ENCODE measurements at regions not wholly inside any gene's neighbourhood (a gene's known extent, or its start where the extent isn't known, plus 50 kb on each side); places are given as distances from the start of the nearest gene placed in this dataset.

DNA sequence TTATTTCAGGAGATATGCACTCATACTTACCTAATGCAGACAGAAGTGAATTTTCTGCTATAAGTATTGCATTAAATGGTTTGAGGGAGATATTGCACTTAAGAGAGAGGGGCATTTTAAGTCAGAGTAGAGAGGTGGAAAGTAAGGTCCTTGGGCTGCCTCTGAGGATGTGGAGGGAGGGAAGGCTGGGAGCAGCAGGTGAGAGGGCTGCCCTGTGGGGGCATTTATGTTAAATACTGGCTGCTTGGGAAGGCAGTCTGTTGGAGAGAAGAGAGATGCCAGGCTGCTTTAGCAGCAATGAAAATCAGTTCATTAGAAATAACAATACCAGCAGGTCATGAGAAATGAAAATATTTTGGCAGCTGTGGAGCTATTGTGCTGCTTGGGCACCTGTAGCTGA is 576.2 kb upstream of the HS6ST1 start (continued):
- TF ChIP-seq KAT7 (CRISPR knock-in tag; IDR thresholded peaks at IDR 0.05; ENCODE audit: borderline replicate concordance) (no peak), ZNF671 (CRISPR knock-in tag; IDR thresholded peaks at IDR 0.05) (no peak), CBFB (CRISPR knock-in tag; IDR thresholded peaks at IDR 0.05; ENCODE audit: low read depth) (no peak), ZBTB43 (CRISPR knock-in tag; IDR thresholded peaks at IDR 0.05) (no peak), SMAD3 (CRISPR knock-in tag; IDR thresholded peaks at IDR 0.05; ENCODE audit: borderline replicate concordance) (no peak), NFATC4 (CRISPR knock-in tag; IDR thresholded peaks at IDR 0.05) (no peak)
- TF ChIP-seq, protein P1, sequence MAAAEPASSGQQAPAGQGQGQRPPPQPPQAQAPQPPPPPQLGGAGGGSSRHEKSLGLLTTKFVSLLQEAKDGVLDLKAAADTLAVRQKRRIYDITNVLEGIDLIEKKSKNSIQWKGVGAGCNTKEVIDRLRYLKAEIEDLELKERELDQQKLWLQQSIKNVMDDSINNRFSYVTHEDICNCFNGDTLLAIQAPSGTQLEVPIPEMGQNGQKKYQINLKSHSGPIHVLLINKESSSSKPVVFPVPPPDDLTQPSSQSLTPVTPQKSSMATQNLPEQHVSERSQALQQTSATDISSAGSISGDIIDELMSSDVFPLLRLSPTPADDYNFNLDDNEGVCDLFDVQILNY (CRISPR knock-in tag; IDR thresholded peaks at IDR 0.05) = no peak
- TF ChIP-seq, protein P2, sequence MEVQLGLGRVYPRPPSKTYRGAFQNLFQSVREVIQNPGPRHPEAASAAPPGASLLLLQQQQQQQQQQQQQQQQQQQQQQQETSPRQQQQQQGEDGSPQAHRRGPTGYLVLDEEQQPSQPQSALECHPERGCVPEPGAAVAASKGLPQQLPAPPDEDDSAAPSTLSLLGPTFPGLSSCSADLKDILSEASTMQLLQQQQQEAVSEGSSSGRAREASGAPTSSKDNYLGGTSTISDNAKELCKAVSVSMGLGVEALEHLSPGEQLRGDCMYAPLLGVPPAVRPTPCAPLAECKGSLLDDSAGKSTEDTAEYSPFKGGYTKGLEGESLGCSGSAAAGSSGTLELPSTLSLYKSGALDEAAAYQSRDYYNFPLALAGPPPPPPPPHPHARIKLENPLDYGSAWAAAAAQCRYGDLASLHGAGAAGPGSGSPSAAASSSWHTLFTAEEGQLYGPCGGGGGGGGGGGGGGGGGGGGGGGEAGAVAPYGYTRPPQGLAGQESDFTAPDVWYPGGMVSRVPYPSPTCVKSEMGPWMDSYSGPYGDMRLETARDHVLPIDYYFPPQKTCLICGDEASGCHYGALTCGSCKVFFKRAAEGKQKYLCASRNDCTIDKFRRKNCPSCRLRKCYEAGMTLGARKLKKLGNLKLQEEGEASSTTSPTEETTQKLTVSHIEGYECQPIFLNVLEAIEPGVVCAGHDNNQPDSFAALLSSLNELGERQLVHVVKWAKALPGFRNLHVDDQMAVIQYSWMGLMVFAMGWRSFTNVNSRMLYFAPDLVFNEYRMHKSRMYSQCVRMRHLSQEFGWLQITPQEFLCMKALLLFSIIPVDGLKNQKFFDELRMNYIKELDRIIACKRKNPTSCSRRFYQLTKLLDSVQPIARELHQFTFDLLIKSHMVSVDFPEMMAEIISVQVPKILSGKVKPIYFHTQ (CRISPR knock-in tag; IDR thresholded peaks at IDR 0.05) = no peak
- TF ChIP-seq, protein P3, sequence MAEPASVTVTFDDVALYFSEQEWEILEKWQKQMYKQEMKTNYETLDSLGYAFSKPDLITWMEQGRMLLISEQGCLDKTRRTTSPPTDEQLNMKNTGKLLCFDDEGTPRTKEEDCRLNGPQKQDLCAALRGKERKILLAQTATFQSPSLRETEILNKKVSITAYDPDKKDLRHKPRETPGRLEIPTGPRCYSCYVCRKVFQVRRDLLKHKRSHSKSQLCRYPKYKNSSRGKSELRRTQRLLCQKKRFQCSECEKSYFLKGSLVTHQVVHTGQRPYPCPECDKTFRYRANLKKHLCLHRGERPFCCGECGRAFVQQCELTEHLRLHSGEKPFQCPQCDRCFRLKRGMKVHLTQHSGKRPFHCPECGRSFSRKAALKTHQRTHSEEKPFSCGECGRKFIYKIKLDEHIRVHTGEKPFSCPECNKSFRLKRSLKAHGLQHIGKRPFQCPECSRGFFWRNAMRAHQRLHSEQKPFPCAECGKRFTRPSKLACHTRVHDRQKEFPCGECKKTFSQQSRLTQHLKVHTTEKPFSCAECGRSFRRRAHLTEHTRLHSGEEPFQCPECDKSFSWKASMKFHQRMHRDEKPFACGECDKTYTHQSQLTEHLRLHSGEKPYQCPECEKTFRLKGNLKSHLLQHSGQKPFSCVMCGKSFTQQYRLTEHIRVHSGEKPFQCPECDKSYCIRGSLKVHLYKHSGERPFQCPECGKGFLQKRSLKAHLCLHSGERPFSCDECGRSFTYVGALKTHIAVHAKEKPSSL (CRISPR knock-in tag; conservative IDR thresholded peaks at IDR 0.05) = no peak

DNA sequence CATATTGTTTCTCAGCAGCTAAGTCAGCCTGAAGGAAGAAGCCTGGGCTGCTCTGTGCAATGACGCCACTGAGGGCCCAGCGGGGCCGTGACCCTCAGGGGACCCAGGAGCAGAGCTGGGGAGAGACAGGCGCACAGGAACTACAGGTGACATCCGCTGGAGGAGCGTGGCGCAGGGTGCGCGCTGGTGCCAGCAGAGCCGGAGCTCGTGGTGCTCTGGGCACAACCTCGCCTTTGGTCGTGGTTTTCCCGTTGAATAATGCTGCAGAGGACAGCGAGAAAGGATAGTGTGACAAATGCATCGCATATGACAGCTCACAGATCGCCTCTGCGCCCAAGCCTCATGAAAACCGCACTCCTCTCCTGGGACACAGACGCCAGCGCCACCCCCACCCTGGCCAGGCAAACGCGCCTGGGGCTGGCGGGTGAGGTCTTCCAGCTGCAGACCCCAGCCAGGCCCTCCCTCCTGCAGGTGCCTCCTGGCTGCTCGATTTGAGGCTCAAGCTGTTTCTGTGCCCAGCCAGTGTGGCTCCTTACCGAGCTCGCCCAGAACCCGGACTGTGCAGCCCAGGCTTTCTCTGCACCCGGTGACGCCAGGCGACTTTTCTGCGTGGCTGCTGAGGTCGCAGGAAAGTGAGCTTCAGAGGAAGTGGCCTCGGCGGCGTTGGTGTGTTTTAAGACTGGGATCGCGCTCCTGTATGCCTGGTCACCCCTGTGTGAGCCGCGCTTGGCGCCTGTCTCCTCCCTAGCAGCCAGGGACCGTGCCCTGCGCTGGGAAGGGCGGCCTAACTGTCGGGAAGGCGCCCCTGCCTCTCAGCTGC is 583.1 kb upstream of the HS6ST1 start:
- DNase-seq (ENCODE audit: low spot score) (no peak), ATAC-seq (no peak)
- Mint-ChIP-seq H3K4me1 (0 out of 2 replicates have a peak, but pooled peaks cover 3% of the 10 kb centered on the region), H3K9me3 (peaks cover 22% of the 10 kb centered on the region), H3K36me3 (peaks cover 6% of the 10 kb centered on the region; the same call in 1 of the 2 replicates), H3K27ac (no peak overlapping the region), H3K27me3 (ENCODE audit: low read depth) (no peaks in the 10 kb centered on the region), H3K4me3 (no peak overlapping the region)
- CTCF ChIA-PET = no interaction called here
- POLR2A ChIA-PET = no interaction called here
- TF ChIP-seq ATF2 (CRISPR knock-in tag; IDR thresholded peaks at IDR 0.05; ENCODE audit: borderline replicate concordance, low read depth) (no peak), HMGXB4 (CRISPR knock-in tag; IDR thresholded peaks at IDR 0.05) (no peak), USF2 (CRISPR knock-in tag; IDR thresholded peaks at IDR 0.05) (no peak), MXD4 (CRISPR knock-in tag; IDR thresholded peaks at IDR 0.05; ENCODE audit: borderline replicate concordance) (no peak), RELA (CRISPR knock-in tag; IDR thresholded peaks at IDR 0.05; ENCODE audit: borderline replicate concordance) (no peak), NR2C2 (CRISPR knock-in tag; IDR thresholded peaks at IDR 0.05) (no peak), PRDM15 (CRISPR knock-in tag; IDR thresholded peaks at IDR 0.05) (no peak)
- TF ChIP-seq, protein P3 (CRISPR knock-in tag; conservative IDR thresholded peaks at IDR 0.05) = no peak
